ENCODE measurements at regions not wholly inside any gene's neighbourhood (a gene's known extent, or its start where the extent isn't known, plus 50 kb on each side); places are given as distances from the start of the nearest gene placed in this dataset.
A peak's percentile ranks its signal among the peaks of the same experiment; 100 is the strongest.

DNA sequence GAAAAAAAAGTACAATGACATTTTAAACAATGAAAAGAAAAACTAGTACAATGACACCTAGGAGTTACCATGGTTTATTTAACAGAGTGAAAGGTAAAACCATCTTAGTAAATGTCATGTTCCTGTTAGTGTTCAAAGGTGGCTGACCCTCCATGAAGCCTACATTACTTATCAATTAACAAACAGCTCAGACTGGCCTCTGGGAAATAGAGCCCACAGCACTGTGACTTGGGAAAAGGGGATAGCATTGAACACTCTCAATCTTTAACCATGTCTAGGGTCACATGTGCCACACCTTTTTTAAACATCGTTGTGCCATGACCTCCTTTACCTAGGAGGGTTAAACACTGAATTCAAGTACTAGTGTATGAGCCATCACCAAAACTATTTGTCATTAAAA lies 106.3 kb upstream of the SOX5 start:
- H3K27me3 ChIP-seq = no peaks in the 10 kb centered on the region
- H3K27ac ChIP-seq = no peak overlapping the region
- DNase-seq (ENCODE audit: low spot score) = no peak
- WGBS (ENCODE audit: low lambda C conversion rate, missing lambda C conversion rate) = 55% methylated on average over 1 of the region's 1 CpG
- no peak overlapping the region for H3K4me2 ChIP-seq
- H3K9me2 ChIP-seq (replicated peaks; ENCODE audit: insufficient read depth) = no peaks in the 10 kb centered on the region
- no peaks in the 10 kb centered on the region for H3K36me3 ChIP-seq (replicated peaks; ENCODE audit: insufficient read depth, low read depth)
- H3K9me3 ChIP-seq (ENCODE audit: low read depth) = no peaks in the 10 kb centered on the region
- no peaks in the 10 kb centered on the region for H4K20me1 ChIP-seq (ENCODE audit: insufficient read depth, poor library complexity, severe bottlenecking)
- no peaks in the 10 kb centered on the region for H3K79me2 ChIP-seq
- H2AFZ ChIP-seq = no peak overlapping the region
- H3K4me1 ChIP-seq (ENCODE audit: insufficient read depth) = no peaks in the 10 kb centered on the region
- H3K4me3 ChIP-seq = no peak overlapping the region
- no peak for TF ChIP-seq EZH2 (IDR thresholded peaks at IDR 0.05; ENCODE audit: borderline replicate concordance)
- no peak for TF ChIP-seq EZH2phosphoT487 (IDR thresholded peaks at IDR 0.05; ENCODE audit: low read depth, severe bottlenecking, unreplicated experiment)
- TF ChIP-seq, protein P1, sequence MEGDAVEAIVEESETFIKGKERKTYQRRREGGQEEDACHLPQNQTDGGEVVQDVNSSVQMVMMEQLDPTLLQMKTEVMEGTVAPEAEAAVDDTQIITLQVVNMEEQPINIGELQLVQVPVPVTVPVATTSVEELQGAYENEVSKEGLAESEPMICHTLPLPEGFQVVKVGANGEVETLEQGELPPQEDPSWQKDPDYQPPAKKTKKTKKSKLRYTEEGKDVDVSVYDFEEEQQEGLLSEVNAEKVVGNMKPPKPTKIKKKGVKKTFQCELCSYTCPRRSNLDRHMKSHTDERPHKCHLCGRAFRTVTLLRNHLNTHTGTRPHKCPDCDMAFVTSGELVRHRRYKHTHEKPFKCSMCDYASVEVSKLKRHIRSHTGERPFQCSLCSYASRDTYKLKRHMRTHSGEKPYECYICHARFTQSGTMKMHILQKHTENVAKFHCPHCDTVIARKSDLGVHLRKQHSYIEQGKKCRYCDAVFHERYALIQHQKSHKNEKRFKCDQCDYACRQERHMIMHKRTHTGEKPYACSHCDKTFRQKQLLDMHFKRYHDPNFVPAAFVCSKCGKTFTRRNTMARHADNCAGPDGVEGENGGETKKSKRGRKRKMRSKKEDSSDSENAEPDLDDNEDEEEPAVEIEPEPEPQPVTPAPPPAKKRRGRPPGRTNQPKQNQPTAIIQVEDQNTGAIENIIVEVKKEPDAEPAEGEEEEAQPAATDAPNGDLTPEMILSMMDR (IDR thresholded peaks at IDR 0.05; ENCODE audit: poor library complexity) = no peak

DNA sequence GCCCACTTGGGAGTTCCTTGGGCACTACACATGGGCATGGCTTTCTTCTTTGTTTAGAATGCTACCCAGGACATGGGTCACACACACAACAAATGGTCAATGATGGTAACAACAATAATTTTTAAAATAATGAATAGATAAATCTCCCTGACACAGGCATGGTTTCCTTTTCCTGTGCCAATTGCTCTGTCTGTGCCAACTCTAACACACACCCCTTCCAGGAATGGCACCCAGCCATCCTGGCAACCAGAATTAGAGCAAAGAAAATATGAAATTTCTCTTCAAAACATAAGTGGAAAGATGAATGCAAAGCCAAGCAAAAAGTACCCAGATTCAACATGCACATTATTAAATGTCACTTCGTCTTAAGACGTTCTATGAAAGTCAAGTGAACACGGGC lies 104.9 kb upstream of the SOX5 start:
- Histone ChIP-seq H4K20me1 (ENCODE audit: insufficient read depth, poor library complexity, severe bottlenecking) (no peaks in the 10 kb centered on the region), H3K9me3 (ENCODE audit: low read depth) (no peaks in the 10 kb centered on the region)

DNA sequence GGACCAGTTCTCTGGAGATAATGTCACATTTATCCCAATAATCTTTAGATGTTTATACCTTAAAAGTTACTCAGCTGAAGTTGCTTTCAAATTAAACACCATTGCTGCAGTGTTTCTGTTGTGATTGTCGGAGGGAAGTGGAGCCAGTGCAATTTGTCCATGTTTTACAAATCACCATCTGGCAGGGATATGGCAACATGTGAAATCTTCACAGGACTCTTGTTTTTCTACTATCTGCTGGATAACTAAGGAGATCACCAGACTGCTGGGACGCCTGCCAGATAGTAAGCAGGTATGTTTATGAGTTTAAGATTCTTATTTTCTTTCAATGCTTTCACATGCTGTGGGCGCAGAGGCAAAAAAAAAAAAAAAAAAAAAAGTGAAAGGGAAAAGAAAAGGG lies 100.3 kb upstream of the SOX5 start:
- no peaks in the 10 kb centered on the region for H3K36me3 ChIP-seq (replicated peaks; ENCODE audit: insufficient read depth, low read depth)
- H3K4me2 ChIP-seq = no peak overlapping the region
- no peaks in the 10 kb centered on the region for H3K79me2 ChIP-seq
- H3K4me3 ChIP-seq = no peak overlapping the region
- peak; percentile 36 for DNase-seq (ENCODE audit: low spot score)
- TF ChIP-seq EZH2phosphoT487 (IDR thresholded peaks at IDR 0.05; ENCODE audit: low read depth, severe bottlenecking, unreplicated experiment) (no peak), EZH2 (IDR thresholded peaks at IDR 0.05; ENCODE audit: borderline replicate concordance) (no peak)
- TF ChIP-seq, protein P1 (IDR thresholded peaks at IDR 0.05; ENCODE audit: poor library complexity) = no peak
- WGBS (ENCODE audit: low lambda C conversion rate, missing lambda C conversion rate) = 69% methylated on average over 3 of the region's 3 CpGs
- no peak overlapping the region for H2AFZ ChIP-seq
- H3K9me3 ChIP-seq (ENCODE audit: low read depth) = peaks cover 5% of the 10 kb centered on the region
- no peaks in the 10 kb centered on the region for H3K9me2 ChIP-seq (replicated peaks; ENCODE audit: insufficient read depth)
- no peaks in the 10 kb centered on the region for H4K20me1 ChIP-seq (ENCODE audit: insufficient read depth, poor library complexity, severe bottlenecking)
- H3K27ac ChIP-seq = no peak overlapping the region
- H3K4me1 ChIP-seq (ENCODE audit: insufficient read depth) = peaks cover 7% of the 10 kb centered on the region
- no peaks in the 10 kb centered on the region for H3K27me3 ChIP-seq

More for the DNA sequence above, 104.9 kb upstream of the SOX5 start:
- TF ChIP-seq, protein P1 (IDR thresholded peaks at IDR 0.05; ENCODE audit: poor library complexity) = no peak
- Histone ChIP-seq H3K4me1 (ENCODE audit: insufficient read depth) (no peaks in the 10 kb centered on the region), H3K4me3 (no peak overlapping the region), H3K79me2 (no peaks in the 10 kb centered on the region), H3K9me2 (replicated peaks; ENCODE audit: insufficient read depth) (no peaks in the 10 kb centered on the region), H2AFZ (no peak overlapping the region), H3K4me2 (no peak overlapping the region), H3K36me3 (replicated peaks; ENCODE audit: insufficient read depth, low read depth) (no peaks in the 10 kb centered on the region), H3K27ac (no peak overlapping the region), H3K27me3 (no peaks in the 10 kb centered on the region)
- 97% methylated on average over 3 of the region's 3 CpGs for WGBS (ENCODE audit: low lambda C conversion rate, missing lambda C conversion rate)
- DNase-seq (ENCODE audit: low spot score) = no peak

DNA sequence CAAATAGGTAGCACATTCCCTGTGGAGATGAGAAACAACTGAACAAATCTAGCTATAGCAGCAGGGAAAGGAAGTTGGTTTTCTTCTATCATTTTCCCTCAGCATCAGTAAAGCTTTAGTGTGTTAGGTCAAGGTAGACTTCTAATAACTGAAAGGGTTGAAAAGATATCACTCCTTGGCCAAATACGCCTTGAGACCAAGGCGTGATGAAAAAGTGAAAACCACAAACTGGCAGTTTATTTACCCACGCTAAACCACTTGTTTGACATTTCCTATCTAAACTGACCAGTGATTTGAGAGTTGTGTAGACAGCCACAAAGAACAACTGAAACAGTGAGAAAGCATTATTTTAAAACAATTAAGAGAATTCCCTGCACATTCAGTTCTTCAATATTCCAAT lies 99.6 kb upstream of the SOX5 start:
- H3K9me2 ChIP-seq (replicated peaks; ENCODE audit: insufficient read depth) = no peaks in the 10 kb centered on the region
- no peak overlapping the region for H2AFZ ChIP-seq
- H3K79me2 ChIP-seq = no peaks in the 10 kb centered on the region
- 80% methylated on average over 3 of the region's 3 CpGs for WGBS (ENCODE audit: low lambda C conversion rate, missing lambda C conversion rate)
- no peaks in the 10 kb centered on the region for H3K36me3 ChIP-seq (replicated peaks; ENCODE audit: insufficient read depth, low read depth)
- DNase-seq (ENCODE audit: low spot score) = no peak
- peaks cover 5% of the 10 kb centered on the region for H3K9me3 ChIP-seq (ENCODE audit: low read depth)
- no peak overlapping the region for H3K27ac ChIP-seq
- no peak overlapping the region for H3K4me3 ChIP-seq
- no peaks in the 10 kb centered on the region for H3K27me3 ChIP-seq
- no peak for TF ChIP-seq EZH2 (IDR thresholded peaks at IDR 0.05; ENCODE audit: borderline replicate concordance)
- TF ChIP-seq, protein P1 (IDR thresholded peaks at IDR 0.05; ENCODE audit: poor library complexity) = no peak
- no peak for TF ChIP-seq EZH2phosphoT487 (IDR thresholded peaks at IDR 0.05; ENCODE audit: low read depth, severe bottlenecking, unreplicated experiment)
- H3K4me2 ChIP-seq = no peak overlapping the region
- peaks cover 13% of the 10 kb centered on the region for H3K4me1 ChIP-seq (ENCODE audit: insufficient read depth)
- no peaks in the 10 kb centered on the region for H4K20me1 ChIP-seq (ENCODE audit: insufficient read depth, poor library complexity, severe bottlenecking)
